ENCODE measurements at regions not wholly inside any gene's neighbourhood (a gene's known extent, or its start where the extent isn't known, plus 50 kb on each side); places are given as distances from the start of the nearest gene placed in this dataset.

- H3K4me3 ChIP-seq (replicated peaks; ENCODE audit: low read depth, low read length), result no peak overlapping the region
- DNase-seq (ENCODE audit: low read depth), result no peak
- TF ChIP-seq, protein P1, sequence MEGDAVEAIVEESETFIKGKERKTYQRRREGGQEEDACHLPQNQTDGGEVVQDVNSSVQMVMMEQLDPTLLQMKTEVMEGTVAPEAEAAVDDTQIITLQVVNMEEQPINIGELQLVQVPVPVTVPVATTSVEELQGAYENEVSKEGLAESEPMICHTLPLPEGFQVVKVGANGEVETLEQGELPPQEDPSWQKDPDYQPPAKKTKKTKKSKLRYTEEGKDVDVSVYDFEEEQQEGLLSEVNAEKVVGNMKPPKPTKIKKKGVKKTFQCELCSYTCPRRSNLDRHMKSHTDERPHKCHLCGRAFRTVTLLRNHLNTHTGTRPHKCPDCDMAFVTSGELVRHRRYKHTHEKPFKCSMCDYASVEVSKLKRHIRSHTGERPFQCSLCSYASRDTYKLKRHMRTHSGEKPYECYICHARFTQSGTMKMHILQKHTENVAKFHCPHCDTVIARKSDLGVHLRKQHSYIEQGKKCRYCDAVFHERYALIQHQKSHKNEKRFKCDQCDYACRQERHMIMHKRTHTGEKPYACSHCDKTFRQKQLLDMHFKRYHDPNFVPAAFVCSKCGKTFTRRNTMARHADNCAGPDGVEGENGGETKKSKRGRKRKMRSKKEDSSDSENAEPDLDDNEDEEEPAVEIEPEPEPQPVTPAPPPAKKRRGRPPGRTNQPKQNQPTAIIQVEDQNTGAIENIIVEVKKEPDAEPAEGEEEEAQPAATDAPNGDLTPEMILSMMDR (IDR thresholded peaks at IDR 0.05; ENCODE audit: low read length, missing control alignments), result no peak
These were observed 434.0 kb downstream of the KLF5 start for GRCh38 chr13:73492811-73493210.

- no peak for DNase-seq (ENCODE audit: low read depth)
- no peak overlapping the region for H3K4me3 ChIP-seq (replicated peaks; ENCODE audit: low read depth, low read length)
- TF ChIP-seq, protein P1 (IDR thresholded peaks at IDR 0.05; ENCODE audit: low read length, missing control alignments), result no peak
These were observed 423.8 kb downstream of the KLF5 start for GRCh38 chr13:73482556-73482955.

DNA sequence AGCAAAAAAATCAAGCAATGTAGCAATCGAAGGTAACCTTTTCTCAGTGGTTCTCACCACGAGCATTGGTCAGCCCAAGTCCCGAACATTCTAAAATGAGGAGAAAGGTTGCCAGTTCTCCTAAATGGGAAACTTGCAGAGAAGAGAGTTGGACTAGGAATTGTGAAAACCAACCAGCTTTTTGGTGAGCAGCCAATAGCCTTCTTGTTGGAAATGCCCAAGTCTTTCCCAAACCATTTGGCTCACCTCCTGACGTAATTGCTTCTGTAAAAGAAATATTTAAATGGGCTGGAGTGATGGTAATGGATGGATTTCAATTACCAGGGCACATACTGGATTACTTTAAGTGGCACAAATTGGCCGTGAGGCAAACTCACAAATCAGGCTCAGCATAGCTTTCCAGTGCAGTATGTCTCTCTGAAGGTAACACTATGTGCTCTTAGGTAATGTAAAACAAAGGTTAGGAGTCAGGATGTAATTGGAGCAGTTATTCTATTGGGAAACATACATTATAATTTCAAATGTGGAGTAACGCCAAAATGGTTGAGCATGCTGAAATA, 423.2 kb downstream of the KLF5 start:
- DNase-seq (ENCODE audit: low read depth), result no peak
- TF ChIP-seq, protein P1 (IDR thresholded peaks at IDR 0.05; ENCODE audit: low read length, missing control alignments), result no peak
- no peak overlapping the region for H3K4me3 ChIP-seq (replicated peaks; ENCODE audit: low read depth, low read length)

GRCh38 chr13:73480779-73481559, 422.2 kb downstream of the KLF5 start:
- TF ChIP-seq, protein P1 (IDR thresholded peaks at IDR 0.05; ENCODE audit: low read length, missing control alignments), result no peak
- H3K4me3 ChIP-seq (replicated peaks; ENCODE audit: low read depth, low read length), result no peak overlapping the region
- DNase-seq (ENCODE audit: low read depth), result no peak

DNA sequence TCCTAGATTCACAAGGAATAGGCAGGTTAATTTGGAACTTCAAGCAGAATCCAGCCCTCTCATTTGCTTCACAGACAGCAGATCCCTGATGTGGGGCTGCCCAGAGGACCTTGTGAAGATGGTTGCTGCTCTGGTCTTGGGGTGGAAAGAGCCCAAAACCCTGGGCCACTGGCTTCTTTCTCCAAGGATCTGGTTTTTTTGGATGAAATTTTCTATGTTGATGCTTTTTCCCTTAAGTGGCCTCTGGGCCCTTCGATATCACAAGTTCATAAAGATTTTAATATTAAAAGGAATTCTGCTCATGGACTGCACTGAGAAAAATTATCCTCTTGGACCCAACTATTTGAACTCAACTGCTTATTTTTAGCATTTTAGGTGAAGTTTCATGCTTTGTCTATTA, 421.1 kb downstream of the KLF5 start:
- DNase-seq (ENCODE audit: low read depth), result no peak
- no peak overlapping the region for H3K4me3 ChIP-seq (replicated peaks; ENCODE audit: low read depth, low read length)
- TF ChIP-seq, protein P1 (IDR thresholded peaks at IDR 0.05; ENCODE audit: low read length, missing control alignments), result no peak

GRCh38 chr13:73479351-73479750, 420.5 kb downstream of the KLF5 start:
- DNase-seq (ENCODE audit: low read depth), result no peak
- TF ChIP-seq, protein P1 (IDR thresholded peaks at IDR 0.05; ENCODE audit: low read length, missing control alignments), result no peak
- no peak overlapping the region for H3K4me3 ChIP-seq (replicated peaks; ENCODE audit: low read depth, low read length)

DNA sequence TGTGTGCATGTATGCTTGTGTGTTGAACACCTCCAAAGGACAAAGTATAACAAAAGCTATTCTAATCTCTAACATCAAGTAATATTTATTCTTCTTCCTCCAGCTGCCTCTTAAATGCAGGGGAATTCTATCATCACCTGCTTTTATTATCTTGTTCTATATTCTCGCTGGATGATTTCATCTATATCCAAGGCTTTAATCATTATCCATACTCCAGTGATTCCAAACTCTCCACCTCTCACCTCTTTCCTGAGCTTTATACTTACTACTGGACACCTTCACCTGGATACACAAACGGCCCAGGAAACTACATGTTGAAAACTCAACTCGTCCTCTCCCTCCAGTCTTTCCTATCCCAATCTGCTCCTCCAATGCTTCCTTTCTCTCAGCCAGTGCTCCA, 418.6 kb downstream of the KLF5 start:
- no peak overlapping the region for H3K4me3 ChIP-seq (replicated peaks; ENCODE audit: low read depth, low read length)
- TF ChIP-seq, protein P1 (IDR thresholded peaks at IDR 0.05; ENCODE audit: low read length, missing control alignments), result no peak

More for the DNA sequence above, 418.6 kb downstream of the KLF5 start:
- no peak for DNase-seq (ENCODE audit: low read depth)

All from fibroblast of pulmonary artery (primary cell).